ENCODE measurements at regions not wholly inside any gene's neighbourhood (a gene's known extent, or its start where the extent isn't known, plus 50 kb on each side); places are given as distances from the start of the nearest gene placed in this dataset.

DNA sequence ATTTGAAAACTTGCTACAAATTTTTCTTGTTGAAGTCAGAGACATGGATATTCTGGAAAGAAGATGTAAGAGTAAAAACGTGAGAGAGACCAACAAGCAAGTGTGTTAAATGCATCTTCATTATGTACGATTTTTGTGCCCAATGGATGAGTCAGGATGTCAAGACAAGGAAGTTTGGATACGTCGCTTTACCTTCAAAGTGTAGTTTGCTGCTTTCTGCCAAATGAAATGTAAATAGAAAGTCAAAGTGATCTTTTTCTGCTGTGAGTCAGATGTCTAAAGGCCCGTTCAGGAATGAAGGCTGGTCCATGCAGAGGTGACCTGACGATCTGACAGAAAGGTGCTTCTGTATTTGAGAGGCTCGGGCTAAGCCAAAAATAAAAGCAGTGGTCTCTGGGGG, 273.1 kb upstream of the PIK3R1 start:
- Mint-ChIP-seq H3K27ac (peak overlapping the region in 2 of 3 experiments; percentile 2 to 20), H3K9me3 (no peaks in the 10 kb centered on the region), H3K4me1 (peaks cover 4% of the 10 kb centered on the region), H3K27me3 (ENCODE audit: low read depth) (no peaks in the 10 kb centered on the region), H3K4me3 (no peak overlapping the region), H3K36me3 (ENCODE audit: low read depth) (peaks cover under 1% of the 10 kb centered on the region)
- TF ChIP-seq, protein P1, sequence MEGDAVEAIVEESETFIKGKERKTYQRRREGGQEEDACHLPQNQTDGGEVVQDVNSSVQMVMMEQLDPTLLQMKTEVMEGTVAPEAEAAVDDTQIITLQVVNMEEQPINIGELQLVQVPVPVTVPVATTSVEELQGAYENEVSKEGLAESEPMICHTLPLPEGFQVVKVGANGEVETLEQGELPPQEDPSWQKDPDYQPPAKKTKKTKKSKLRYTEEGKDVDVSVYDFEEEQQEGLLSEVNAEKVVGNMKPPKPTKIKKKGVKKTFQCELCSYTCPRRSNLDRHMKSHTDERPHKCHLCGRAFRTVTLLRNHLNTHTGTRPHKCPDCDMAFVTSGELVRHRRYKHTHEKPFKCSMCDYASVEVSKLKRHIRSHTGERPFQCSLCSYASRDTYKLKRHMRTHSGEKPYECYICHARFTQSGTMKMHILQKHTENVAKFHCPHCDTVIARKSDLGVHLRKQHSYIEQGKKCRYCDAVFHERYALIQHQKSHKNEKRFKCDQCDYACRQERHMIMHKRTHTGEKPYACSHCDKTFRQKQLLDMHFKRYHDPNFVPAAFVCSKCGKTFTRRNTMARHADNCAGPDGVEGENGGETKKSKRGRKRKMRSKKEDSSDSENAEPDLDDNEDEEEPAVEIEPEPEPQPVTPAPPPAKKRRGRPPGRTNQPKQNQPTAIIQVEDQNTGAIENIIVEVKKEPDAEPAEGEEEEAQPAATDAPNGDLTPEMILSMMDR (IDR thresholded peaks at IDR 0.05; ENCODE audit: unreplicated experiment in 3 of 3) = no peak

DNA sequence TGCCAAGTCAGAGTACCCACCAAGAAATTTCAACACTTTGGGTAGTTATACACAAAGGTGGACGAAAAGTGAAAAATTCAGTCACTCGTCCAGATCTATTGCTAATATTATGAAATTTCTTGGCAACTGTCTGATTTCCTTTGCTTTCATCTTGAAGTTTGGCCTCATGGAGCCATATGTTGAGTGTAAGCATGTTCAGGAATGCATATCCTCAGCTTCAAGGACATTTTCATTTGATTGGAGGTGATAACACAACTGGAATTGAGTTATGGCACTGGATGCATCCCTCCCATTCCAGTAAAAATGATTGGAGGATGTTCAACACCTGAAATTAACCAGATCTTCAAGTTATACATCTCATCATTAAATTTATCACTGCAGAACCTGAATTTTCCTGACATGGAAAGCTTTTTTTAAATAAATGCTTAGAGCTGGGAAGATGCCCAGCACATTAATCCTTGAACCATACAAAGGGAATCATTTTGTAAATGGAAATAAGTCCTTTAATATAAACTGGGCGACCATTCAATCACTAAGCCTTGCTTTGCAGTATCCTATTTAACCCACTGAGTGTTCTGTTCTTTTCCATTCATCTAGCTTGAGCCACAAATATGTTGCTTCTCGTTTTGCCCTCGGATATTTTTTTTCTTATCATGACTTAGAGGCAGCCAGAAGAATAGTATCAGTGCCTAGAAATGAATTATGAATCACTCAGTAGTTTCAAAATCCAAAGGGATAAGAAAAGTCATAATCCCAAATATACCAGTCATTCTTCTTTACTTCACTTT, 273.7 kb upstream of the PIK3R1 start:
- no peaks in the 10 kb centered on the region for H3K9me3 Mint-ChIP-seq
- no peak overlapping the region for H3K4me3 Mint-ChIP-seq
- peaks cover 4% of the 10 kb centered on the region for H3K4me1 Mint-ChIP-seq
- peak overlapping the region in 2 of 3 experiments; percentile 2 to 20 for H3K27ac Mint-ChIP-seq
- TF ChIP-seq, protein P1 (IDR thresholded peaks at IDR 0.05; ENCODE audit: unreplicated experiment in 3 of 3) = no peak
- no peaks in the 10 kb centered on the region for H3K36me3 Mint-ChIP-seq (ENCODE audit: low read depth)
- H3K27me3 Mint-ChIP-seq (ENCODE audit: low read depth) = no peaks in the 10 kb centered on the region

DNA sequence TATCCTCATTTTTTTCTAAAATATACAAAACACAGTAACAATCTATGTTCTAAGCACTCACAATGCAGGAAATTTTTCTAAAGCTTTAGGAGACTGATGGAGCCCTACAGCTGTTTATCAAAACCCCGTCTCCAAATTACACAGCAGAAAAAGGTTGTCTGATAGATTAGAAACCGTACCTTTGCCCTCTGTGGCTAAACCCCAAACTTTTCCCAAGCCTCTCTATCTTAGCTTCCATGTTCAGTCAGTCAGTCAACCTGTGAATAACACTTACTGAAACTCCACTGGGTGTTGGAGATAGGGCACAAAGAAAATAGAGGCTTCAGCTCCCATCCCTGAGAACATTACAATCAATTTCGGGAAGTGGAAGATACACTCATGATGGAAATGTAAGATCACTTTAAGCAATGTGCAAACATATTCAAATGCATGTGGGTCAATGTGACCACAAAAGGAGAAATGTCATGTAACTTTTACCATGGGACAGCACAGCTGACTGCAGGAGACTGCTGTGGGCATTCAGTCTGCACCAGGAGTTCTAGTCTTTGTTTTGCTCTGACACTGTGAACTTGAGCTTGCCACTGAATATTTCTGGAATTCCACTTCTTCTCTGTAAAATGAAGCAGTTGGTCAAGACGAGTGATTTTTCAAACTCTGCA, 279.5 kb upstream of the PIK3R1 start:
- Mint-ChIP-seq H3K9me3 (peaks cover 17% of the 10 kb centered on the region), H3K27me3 (ENCODE audit: low read depth) (no peaks in the 10 kb centered on the region), H3K27ac (no peak overlapping the region), H3K36me3 (ENCODE audit: low read depth) (no peaks in the 10 kb centered on the region), H3K4me1 (no peaks in the 10 kb centered on the region), H3K4me3 (no peak overlapping the region)
- TF ChIP-seq, protein P1 (IDR thresholded peaks at IDR 0.05; ENCODE audit: unreplicated experiment in 3 of 3) = no peak

DNA sequence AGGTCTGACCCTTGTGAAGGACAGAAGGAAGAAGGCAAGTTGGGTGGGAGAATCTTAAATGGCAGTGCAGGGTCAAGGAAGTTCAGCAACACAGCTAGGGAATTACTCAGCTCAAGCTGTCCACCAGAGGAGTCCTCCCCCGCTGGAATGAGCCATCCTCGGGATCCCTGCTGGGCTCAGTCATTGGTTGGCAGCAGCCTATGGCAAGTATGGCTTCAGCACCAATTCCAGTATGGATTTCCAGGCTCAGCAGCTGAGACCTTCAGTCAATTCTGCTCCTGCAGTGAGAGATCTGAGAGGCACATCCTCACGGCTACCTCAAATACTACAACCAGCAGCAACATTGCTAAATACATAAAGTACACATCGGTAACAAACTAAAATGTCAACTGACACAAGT, 280.6 kb upstream of the PIK3R1 start:
- Mint-ChIP-seq H3K4me3 (no peak overlapping the region), H3K27me3 (ENCODE audit: low read depth) (no peaks in the 10 kb centered on the region), H3K27ac (no peak overlapping the region), H3K4me1 (no peaks in the 10 kb centered on the region), H3K9me3 (peaks cover 17% of the 10 kb centered on the region), H3K36me3 (ENCODE audit: low read depth) (no peaks in the 10 kb centered on the region)
- TF ChIP-seq, protein P1 (IDR thresholded peaks at IDR 0.05; ENCODE audit: unreplicated experiment in 3 of 3) = no peak

DNA sequence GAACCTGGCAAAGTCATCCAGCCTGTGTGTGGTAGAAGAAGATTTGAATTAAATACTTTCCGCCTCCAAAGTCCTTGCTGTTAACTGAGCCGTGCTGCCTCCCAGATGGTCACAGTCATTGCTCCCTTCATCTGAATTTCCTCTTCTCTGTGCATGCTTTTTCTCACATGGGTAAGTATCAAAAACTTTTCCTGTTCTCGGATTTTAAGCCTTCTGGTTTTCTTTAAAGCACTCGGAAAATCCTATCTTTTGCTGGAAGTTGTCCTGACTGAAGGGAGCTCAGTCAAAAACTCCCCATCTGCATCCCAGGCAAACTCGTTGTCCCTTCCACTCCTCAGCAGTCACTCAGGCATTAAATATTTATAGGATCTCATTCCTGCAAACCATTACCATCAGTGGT, 290.0 kb upstream of the PIK3R1 start:
- TF ChIP-seq, protein P1 (IDR thresholded peaks at IDR 0.05; ENCODE audit: unreplicated experiment in 3 of 3) = no peak
- no peaks in the 10 kb centered on the region for H3K36me3 Mint-ChIP-seq (ENCODE audit: low read depth)
- no peaks in the 10 kb centered on the region for H3K9me3 Mint-ChIP-seq
- H3K4me1 Mint-ChIP-seq = peaks cover 4% of the 10 kb centered on the region
- H3K27ac Mint-ChIP-seq = no peak overlapping the region
- H3K27me3 Mint-ChIP-seq (ENCODE audit: low read depth) = peaks cover 3% of the 10 kb centered on the region
- H3K4me3 Mint-ChIP-seq = no peak overlapping the region

All from nephron (organoid).